Left ventricle myocardium inferior (tissue), 1 donor: ENCODE measurements at regions not wholly inside any gene's neighbourhood (a gene's known extent, or its start where the extent isn't known, plus 50 kb on each side); places are given as distances from the start of the nearest gene placed in this dataset.

Experiments
- DNase-seq: peaks from one replicate; pipeline ENCODE4 v3.0.0-alpha.2; 2020
- H3K27ac ChIP-seq: fragments of 200-600 bp; replicated peaks from 2 replicates; pipeline ENCODE4 v1.8.0; 2021
- H3K27me3 ChIP-seq: fragments of 200-600 bp; 2 replicates; pipeline ENCODE4 v1.8.0; 2021; ENCODE audit warnings: low read depth
- H3K36me3 ChIP-seq: fragments of 200-600 bp; 2 replicates; pipeline ENCODE4 v1.8.0; 2021
- H3K4me1 ChIP-seq: fragments of 200-600 bp; 2 replicates; pipeline ENCODE4 v1.8.0; 2021
- H3K4me3 ChIP-seq: fragments of 200-600 bp; 2 replicates; pipeline ENCODE4 v1.8.0; 2021; ENCODE audit warnings: mild to moderate bottlenecking, moderate library complexity
- H3K9me3 ChIP-seq: fragments of 200-600 bp; replicated peaks from 2 replicates; pipeline ENCODE4 v1.8.0; 2021
- intact Hi-C: fragments of 100-400 bp; cut with micrococcal nuclease; formaldehyde crosslinking; loops from one replicate; pipeline ENCODE4 v1.11.0; 2022
- TF ChIP-seq, protein P1 (sequence below): fragments of 200-600 bp; IDR thresholded peaks from 2 replicates; pipeline ENCODE4 v1.8.0; 2021; ENCODE audit warnings: antibody characterized with exemption, mild to moderate bottlenecking, borderline replicate concordance
- donor health status: DM: no; HTN: yes; CAD: no; lungs with severe emphysema.

DNA sequence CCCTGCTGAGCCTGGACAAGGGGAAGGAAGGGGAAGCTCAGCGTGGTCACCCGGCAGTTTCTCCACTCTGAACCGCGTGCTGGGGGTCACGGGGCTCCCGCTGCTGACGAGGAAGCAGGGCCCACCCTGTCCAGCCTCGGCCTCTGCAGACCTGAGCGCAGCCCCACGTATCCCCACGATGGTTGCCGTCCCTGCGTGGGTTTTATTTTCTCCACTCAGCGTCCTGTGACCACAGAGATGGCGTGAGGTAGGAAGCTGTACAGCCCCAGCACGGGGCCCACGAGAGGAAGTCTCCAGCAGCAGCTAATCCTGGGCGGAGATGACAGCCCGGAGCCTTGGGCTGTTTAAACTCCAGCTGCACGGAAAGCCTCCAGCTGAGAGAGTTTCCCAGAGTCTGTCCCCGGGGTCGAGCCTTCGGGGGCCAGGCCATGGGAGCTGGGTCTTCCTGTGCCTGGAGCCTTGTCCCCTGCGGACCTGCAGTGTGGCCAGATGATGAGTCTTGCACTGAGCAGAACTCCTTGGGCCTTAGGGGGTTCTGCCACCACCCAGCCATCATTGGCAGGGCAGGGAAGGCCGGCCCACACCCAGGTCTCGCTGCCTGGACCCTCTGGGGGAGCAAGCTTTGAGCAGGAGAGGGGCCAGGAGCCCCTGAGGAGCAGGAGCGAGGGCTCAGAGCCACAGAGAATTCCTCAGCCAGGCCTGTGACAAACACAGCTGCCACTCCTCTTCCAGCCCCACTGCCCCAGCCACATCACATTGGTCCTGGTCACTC lies 72.8 kb upstream of the FAM20C start:
- Histone ChIP-seq H3K36me3 (no peaks in the 10 kb centered on the region), H3K9me3 (peaks cover 1% of the 10 kb centered on the region), H3K27ac (peak overlapping the region; percentile 76), H3K4me1 (peaks cover 27% of the 10 kb centered on the region), H3K27me3 (peaks cover 31% of the 10 kb centered on the region), H3K4me3 (no peak overlapping the region)
- peak; percentile 55 for DNase-seq
- intact Hi-C loops, result no loop called here
- TF ChIP-seq, protein P1, sequence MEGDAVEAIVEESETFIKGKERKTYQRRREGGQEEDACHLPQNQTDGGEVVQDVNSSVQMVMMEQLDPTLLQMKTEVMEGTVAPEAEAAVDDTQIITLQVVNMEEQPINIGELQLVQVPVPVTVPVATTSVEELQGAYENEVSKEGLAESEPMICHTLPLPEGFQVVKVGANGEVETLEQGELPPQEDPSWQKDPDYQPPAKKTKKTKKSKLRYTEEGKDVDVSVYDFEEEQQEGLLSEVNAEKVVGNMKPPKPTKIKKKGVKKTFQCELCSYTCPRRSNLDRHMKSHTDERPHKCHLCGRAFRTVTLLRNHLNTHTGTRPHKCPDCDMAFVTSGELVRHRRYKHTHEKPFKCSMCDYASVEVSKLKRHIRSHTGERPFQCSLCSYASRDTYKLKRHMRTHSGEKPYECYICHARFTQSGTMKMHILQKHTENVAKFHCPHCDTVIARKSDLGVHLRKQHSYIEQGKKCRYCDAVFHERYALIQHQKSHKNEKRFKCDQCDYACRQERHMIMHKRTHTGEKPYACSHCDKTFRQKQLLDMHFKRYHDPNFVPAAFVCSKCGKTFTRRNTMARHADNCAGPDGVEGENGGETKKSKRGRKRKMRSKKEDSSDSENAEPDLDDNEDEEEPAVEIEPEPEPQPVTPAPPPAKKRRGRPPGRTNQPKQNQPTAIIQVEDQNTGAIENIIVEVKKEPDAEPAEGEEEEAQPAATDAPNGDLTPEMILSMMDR, result no peak

DNA sequence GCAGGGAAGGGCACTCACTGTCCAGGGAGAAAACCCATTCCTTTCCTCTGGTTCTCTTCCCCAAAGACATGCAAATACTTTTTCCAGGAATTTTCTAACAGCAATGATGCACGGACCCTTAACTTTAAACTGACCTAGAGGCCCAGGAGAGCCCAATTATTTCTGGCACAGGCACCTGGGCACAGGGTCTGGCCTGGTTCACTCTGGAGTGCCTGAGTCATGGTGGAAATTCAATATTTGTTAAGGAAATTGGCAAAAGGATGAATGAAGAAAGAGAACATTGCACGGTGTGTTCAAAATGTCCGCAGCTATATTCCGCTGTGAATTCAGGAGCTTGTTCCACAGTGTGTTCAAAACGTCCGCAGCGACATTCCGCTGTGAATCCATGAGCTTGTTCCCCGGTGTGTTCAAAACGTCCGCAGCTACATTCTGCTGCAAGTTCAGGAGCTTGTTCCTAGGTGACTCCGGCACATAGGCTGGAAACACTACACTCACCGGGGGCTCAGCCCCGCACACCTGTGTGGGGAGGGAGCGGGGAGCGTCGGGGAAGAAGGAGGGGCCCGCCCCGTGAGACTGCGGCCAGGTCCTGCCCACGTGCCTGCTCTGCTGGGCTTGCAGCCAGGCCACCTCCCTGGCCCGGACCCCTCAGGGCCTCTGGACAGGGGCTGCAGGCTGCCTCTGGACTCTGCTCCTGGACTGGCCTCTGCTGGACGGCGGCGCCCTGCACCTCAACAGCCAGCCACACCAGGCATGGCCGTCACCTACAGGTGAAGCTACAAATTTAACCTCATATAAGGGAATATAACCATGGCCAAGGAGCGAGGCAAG lies 72.0 kb upstream of the FAM20C start:
- no peak overlapping the region for H3K4me3 ChIP-seq
- intact Hi-C loops, result no loop called here
- no peaks in the 10 kb centered on the region for H3K9me3 ChIP-seq
- H3K4me1 ChIP-seq, result peaks cover 31% of the 10 kb centered on the region
- H3K27ac ChIP-seq, result peak overlapping the region; percentile 76
- no peak for DNase-seq
- TF ChIP-seq, protein P1, result no peak
- H3K36me3 ChIP-seq, result no peaks in the 10 kb centered on the region
- peaks cover 31% of the 10 kb centered on the region for H3K27me3 ChIP-seq

DNA sequence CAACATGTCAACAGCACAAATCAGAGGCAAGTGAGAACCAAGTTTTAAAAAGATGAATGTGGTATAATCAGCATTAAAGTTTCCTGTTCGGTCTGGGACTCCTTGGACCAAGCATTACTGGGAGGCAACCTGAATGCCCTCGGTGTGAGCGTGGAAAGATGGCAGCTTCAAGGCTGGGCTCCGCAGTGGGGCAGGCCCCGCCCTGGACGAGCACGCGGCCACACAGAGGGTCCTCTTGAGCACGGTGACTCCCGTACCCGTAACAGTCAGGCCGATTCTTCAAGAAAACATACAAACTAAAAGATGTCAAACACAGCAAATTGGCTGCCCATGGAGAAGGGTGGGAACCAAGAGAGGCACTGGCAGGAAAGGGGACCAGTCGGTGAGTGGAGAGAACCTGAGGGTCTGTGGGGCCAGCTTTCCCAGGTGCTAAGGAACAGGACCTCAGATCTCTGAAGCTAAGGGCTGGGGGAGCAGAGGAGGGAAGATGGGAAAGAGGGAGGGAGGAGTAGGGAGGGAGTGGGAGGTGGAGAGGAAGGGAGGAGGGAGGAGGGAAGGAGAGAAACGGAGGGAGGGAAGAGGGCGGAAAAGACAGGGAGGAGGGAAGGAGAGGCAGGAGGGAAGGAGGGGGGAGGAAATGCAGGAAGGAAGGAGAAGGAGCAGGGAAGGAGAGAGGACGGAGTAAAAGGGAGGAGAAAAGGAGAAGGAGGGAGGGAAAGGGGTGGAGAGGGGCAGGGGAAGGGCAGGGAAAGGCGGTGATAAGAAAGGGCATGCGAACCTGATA lies 71.2 kb upstream of the FAM20C start:
- TF ChIP-seq, protein P1, result no peak
- H3K4me3 ChIP-seq, result no peak overlapping the region
- H3K9me3 ChIP-seq, result no peaks in the 10 kb centered on the region
- peaks cover 31% of the 10 kb centered on the region for H3K27me3 ChIP-seq
- no peak for DNase-seq
- intact Hi-C loops, result no loop called here
- no peak overlapping the region for H3K27ac ChIP-seq
- no peaks in the 10 kb centered on the region for H3K36me3 ChIP-seq
- H3K4me1 ChIP-seq, result peaks cover 31% of the 10 kb centered on the region

DNA sequence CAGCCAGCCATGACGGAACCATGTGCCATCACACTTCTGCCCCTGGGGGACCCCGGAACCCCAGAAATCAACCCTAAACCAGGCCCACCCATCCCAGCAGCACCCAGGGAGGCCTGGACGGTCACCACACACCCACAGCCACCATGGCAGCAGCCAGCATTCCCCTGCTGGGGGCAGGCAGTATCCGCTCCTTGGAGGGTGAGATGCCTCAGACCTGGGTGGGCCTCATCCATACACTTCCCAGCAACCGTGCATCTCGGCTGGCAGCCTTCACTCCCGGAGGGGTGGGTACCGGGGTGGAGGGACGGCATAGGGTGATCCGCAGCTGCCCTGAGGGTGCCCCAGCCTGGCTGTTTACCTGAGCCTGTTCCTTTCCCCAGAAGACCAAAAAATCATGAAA lies 69.1 kb upstream of the FAM20C start:
- H3K36me3 ChIP-seq, result no peaks in the 10 kb centered on the region
- peaks cover 31% of the 10 kb centered on the region for H3K4me1 ChIP-seq
- TF ChIP-seq, protein P1, result no peak
- peaks cover 29% of the 10 kb centered on the region for H3K27me3 ChIP-seq
- no peak for DNase-seq
- no peak overlapping the region for H3K27ac ChIP-seq
- no peak overlapping the region for H3K4me3 ChIP-seq
- H3K9me3 ChIP-seq, result no peaks in the 10 kb centered on the region
- intact Hi-C loops, result no loop called here
